GM21528 (cell line): ENCODE measurements at regions not wholly inside any gene's neighbourhood (a gene's known extent, or its start where the extent isn't known, plus 50 kb on each side); places are given as distances from the start of the nearest gene placed in this dataset.
"Not testable (repeated sequence)": the region's sequence is repeated elsewhere in the genome, so short reads cannot be mapped to it uniquely, and the experiment has no call there.

Experiments used
- ATAC-seq: cut with Tn5 transposase; IDR thresholded peaks from one replicate; pipeline ENCODE4 v1.9.1; 2021; ENCODE audit warnings: mild to moderate bottlenecking, moderate library complexity; ENCODE audit not compliant: unreplicated experiment, low FRiP score

GRCh38 chr15:20473465-20473864 lies 68.1 kb downstream of the GOLGA6L6 start:
- not testable (repeated sequence) for ATAC-seq

GRCh38 chr15:20472983-20473382 lies 68.6 kb downstream of the GOLGA6L6 start:
- ATAC-seq: peak; percentile 61

GRCh38 chr15:20470810-20471209 lies 70.8 kb downstream of the GOLGA6L6 start:
- not testable (repeated sequence) for ATAC-seq

GRCh38 chr15:20441138-20441537 lies 100.5 kb downstream of the GOLGA6L6 start:
- ATAC-seq: not testable (repeated sequence)

- not testable (repeated sequence) for ATAC-seq
These were observed 101.2 kb downstream of the GOLGA6L6 start for GRCh38 chr15:20440390-20440789.

- ATAC-seq: not testable (repeated sequence)
These were observed 102.5 kb downstream of the GOLGA6L6 start for GRCh38 chr15:20439111-20439510.

GRCh38 chr15:20438255-20438654 lies 103.3 kb downstream of the GOLGA6L6 start:
- not testable (repeated sequence) for ATAC-seq

- ATAC-seq: not testable (repeated sequence)
These were observed 108.1 kb downstream of the GOLGA6L6 start for GRCh38 chr15:20433468-20433867.

GRCh38 chr15:20430495-20430894 lies 111.1 kb downstream of the GOLGA6L6 start:
- not testable (repeated sequence) for ATAC-seq

- not testable (repeated sequence) for ATAC-seq
These were observed 120.9 kb downstream of the GOLGA6L6 start for GRCh38 chr15:20420710-20421109.

GRCh38 chr15:20416618-20417017 lies 125.0 kb downstream of the GOLGA6L6 start:
- ATAC-seq: not testable (repeated sequence)

GRCh38 chr15:20409667-20410198 lies 131.9 kb downstream of the GOLGA6L6 start:
- ATAC-seq: not testable (repeated sequence)

- ATAC-seq: no peak
These were observed 132.4 kb downstream of the GOLGA6L6 start for GRCh38 chr15:20409247-20409646.

- ATAC-seq: no peak
These were observed 134.0 kb downstream of the GOLGA6L6 start for GRCh38 chr15:20407553-20407952.

GRCh38 chr15:20404571-20404970 lies 137.0 kb downstream of the GOLGA6L6 start:
- not testable (repeated sequence) for ATAC-seq

- ATAC-seq: not testable (repeated sequence)
These were observed 139.0 kb downstream of the GOLGA6L6 start for GRCh38 chr15:20402586-20402985.

GRCh38 chr15:20401058-20401457 lies 140.5 kb downstream of the GOLGA6L6 start:
- not testable (repeated sequence) for ATAC-seq

GRCh38 chr15:20398680-20399079 lies 142.9 kb downstream of the GOLGA6L6 start:
- not testable (repeated sequence) for ATAC-seq

- not testable (repeated sequence) for ATAC-seq
These were observed 153.4 kb downstream of the GOLGA6L6 start for GRCh38 chr15:20388161-20388560.

GRCh38 chr15:20386198-20386597 lies 155.4 kb downstream of the GOLGA6L6 start:
- no peak for ATAC-seq

GRCh38 chr15:20380199-20380598 lies 161.4 kb downstream of the GOLGA6L6 start:
- not testable (repeated sequence) for ATAC-seq

- no peak for ATAC-seq
These were observed 164.7 kb downstream of the GOLGA6L6 start for GRCh38 chr15:20376872-20377271.

GRCh38 chr15:20372416-20372815 lies 169.2 kb downstream of the GOLGA6L6 start:
- not testable (repeated sequence) for ATAC-seq
